ENCODE measurements at regions not wholly inside any gene's neighbourhood (a gene's known extent, or its start where the extent isn't known, plus 50 kb on each side); places are given as distances from the start of the nearest gene placed in this dataset.
"Not testable (repeated sequence)": the region's sequence is repeated elsewhere in the genome, so short reads cannot be mapped to it uniquely, and the experiment has no call there.

- TF ChIP-seq CTCF, POLR2A (IDR thresholded peaks at IDR 0.05): not testable (repeated sequence)
Observed at GRCh38 chr21:17293016-17293562, 219.8 kb upstream of the CXADR start.
